GM18502 (cell line): ENCODE measurements at regions not wholly inside any gene's neighbourhood (a gene's known extent, or its start where the extent isn't known, plus 50 kb on each side); places are given as distances from the start of the nearest gene placed in this dataset.

Experiments
- ATAC-seq: cut with Tn5 transposase; IDR thresholded peaks from one replicate; pipeline ENCODE4 v1.9.1; 2021; ENCODE audit warnings: mild to moderate bottlenecking; ENCODE audit not compliant: unreplicated experiment, poor library complexity

DNA sequence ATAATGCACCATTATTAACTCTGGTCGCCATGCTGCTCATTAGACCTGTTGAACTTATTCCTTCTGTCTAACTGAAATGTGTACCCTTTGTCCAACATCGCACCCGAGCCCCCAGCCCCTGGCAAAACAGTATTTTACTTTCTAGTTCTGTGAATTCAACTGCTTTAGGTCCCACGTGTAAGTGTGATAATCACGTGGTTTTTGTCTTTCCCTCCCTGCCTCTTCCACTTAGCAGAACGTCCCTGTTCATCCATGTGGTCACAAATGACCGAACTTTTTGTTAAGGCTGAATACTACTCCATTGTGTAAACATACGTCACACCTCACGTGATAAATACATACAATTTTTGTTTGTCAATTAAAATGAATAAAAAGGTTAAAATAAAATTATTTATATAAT lies 826.9 kb downstream of the DCDC2C start:
- no peak for ATAC-seq

GRCh38 chr2:4533806-4534205 lies 830.4 kb downstream of the DCDC2C start:
- no peak for ATAC-seq

GRCh38 chr2:4539121-4539520 lies 835.7 kb downstream of the DCDC2C start:
- ATAC-seq, result no peak

- ATAC-seq, result no peak
Measured at GRCh38 chr2:4549666-4550210, 846.4 kb downstream of the DCDC2C start.

DNA sequence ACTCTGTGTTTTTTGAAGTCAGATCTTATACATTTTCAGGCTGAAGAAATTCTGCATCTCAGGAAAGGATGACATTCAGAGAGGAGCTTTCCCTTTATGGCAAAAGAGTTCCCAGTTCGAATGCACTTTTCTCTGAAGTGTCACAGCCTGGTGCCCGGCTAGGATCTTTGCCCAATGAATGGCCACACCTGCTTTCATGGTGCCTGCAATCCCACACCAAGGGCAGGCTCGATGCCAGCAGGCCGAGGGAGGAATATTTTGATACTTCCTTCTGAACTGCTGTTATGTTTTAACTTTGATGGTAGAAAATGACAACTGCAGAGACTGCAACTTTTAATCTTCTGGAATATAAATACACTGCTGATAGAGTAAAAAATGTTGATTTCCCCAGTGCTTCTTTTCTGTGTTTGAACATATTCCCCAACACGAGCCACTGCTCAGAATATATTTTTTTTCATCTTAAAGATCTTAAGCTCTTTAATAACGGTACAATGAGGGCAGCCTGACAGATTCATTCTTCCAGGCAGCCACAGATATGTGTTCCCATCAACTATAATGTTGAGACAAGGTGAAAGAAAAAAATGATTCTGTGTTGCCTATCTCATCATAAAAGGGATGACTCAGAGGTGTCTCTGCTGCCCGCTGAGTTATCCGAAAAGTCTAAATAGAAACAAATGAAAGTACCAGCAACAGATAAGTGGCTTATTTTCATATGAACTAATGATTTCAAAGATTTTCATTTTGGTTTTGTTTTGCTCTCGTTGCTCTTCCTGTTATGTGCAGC lies 848.5 kb downstream of the DCDC2C start:
- ATAC-seq, result no peak

GRCh38 chr2:4553241-4553640 lies 849.9 kb downstream of the DCDC2C start:
- ATAC-seq, result no peak

- no peak for ATAC-seq
Measured at GRCh38 chr2:4556135-4556896, 852.9 kb downstream of the DCDC2C start.

- ATAC-seq, result no peak
Measured at GRCh38 chr2:4561196-4561595, 857.8 kb downstream of the DCDC2C start.

DNA sequence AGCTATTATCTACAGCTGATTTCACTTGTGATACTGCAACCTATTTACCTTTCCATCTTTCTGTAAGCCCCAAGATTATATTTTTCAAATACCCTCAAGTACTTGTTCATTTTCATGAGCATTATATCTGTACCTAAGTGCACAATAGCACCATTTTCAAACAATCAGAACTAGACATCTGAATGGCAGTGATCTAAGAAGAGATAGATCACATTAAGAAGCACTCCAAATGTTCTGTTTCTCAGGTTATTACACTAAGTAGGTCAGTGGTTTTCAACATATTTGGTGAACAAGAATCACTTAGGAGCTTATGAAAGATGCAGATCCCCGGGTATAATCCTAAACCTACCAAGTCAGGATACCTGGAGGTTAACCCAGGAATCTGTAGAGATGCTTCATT lies 872.7 kb downstream of the DCDC2C start:
- ATAC-seq, result no peak

GRCh38 chr2:4579977-4580376 lies 876.6 kb downstream of the DCDC2C start:
- no peak for ATAC-seq

DNA sequence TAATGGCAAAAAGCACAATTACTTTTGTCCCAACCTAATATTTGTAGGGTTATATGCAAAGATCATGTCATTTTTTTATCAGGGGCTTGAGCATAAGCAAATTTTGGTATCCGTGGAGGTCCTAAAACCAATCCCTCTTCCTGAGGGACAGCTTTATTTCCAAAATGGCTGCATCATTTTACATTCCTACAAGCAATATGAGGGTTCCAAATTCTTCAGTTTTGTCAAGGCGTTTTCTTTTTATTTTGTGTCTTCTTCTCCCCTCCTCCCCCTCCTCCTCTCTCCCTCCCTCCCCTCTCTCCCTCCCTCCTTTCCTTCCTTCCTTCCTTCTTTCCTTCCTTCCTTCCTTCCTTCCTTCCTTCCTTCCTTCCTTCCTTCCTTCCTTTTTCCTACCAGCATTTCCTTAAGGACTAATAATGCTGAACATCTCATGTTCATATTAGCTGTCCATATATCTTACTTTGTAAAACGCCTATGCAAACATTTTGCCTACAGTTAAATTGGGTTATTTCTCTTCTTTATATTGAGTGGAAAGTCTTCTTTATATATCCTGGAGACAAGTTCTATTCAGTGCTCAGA lies 881.8 kb downstream of the DCDC2C start:
- no peak for ATAC-seq

- ATAC-seq, result no peak
Measured at GRCh38 chr2:4588606-4589005, 885.2 kb downstream of the DCDC2C start.

DNA sequence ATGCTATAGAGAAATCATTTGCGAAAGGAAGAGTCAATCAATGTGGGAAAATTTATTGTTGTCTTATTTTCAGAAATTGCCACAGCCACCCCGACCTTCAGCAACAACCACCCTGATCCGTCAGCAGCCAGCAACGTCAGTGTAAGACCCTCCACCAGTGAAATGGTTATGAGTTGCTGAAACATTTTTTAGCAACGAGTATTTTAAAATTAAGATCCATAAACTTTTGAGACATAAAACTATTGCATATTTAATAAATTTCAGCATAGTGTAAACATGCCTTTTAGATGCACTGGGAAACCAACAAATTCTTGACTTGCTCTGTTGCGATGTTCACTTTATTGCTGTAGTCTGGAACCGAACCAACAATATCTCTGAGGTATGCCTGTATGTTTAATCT lies 887.9 kb downstream of the DCDC2C start:
- ATAC-seq, result no peak

- no peak for ATAC-seq
Measured at GRCh38 chr2:4597400-4597799, 894.0 kb downstream of the DCDC2C start.

DNA sequence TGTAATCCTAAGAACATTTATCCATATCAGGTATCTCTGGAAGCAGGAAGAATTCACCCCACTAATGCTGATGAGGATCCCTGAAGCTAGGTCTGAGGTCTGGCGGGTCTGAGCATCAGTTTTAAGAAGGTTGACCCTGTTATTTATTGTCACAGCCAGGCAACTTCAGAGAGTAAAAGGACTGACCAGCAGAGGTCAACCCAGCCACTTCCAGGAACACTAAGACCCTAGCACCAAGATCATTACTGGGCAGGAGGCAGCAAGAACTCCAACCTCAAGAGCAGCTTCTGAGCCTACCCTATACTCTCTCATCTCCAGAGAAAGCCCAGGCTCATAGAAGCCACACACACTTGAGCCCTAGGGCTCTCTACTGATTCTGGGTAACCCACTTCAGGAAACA lies 901.4 kb downstream of the DCDC2C start:
- ATAC-seq, result no peak

GRCh38 chr2:4618141-4618540 lies 914.8 kb downstream of the DCDC2C start:
- ATAC-seq, result no peak

DNA sequence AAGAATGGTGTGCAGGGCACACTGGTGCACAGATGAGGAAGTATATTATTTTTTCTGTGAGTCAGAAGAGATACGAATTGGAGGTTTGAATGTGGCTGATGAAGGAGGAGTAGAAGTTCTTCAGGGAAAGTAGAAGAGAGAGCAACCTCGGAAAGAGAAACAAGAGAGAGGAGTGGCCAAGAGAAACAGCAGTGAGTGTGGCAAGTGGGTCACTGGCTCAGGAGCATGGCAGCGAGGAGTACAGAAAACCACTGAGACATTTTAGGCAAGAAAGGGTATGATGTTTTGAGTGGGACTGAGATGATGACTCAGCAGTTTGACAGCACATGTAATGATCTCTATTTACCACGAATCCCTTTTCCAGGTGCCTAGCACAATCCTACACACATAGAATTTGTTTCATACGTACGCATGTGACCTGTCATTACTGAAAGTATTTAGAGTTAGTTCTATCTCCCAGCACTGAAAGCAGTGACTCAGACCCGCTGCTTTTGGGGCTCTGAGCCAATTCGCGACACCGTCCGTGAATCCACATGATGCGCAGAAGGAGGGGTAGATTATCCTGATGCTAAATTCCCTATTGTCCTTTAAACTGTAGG lies 915.4 kb downstream of the DCDC2C start:
- ATAC-seq, result no peak

GRCh38 chr2:4628998-4629501 lies 925.7 kb downstream of the DCDC2C start:
- no peak for ATAC-seq

GRCh38 chr2:4635289-4635688 lies 931.9 kb downstream of the DCDC2C start:
- ATAC-seq, result no peak

GRCh38 chr2:4653991-4654390 lies 950.6 kb downstream of the DCDC2C start:
- no peak for ATAC-seq

GRCh38 chr2:4656326-4656725 lies 953.0 kb downstream of the DCDC2C start:
- ATAC-seq, result no peak
